HT-29 (cell line): ENCODE measurements at regions not wholly inside any gene's neighbourhood (a gene's known extent, or its start where the extent isn't known, plus 50 kb on each side); places are given as distances from the start of the nearest gene placed in this dataset.
A peak's percentile ranks its signal among the peaks of the same experiment; 100 is the strongest.

ENCODE experiments used
- DNase-seq: peaks from one replicate; pipeline ENCODE4 v3.0.0-alpha.2; 2015; ENCODE audit warnings: low spot score

GRCh38 chr2:6068429-6068828, 376.2 kb downstream of the SOX11 start:
- DNase-seq: no peak

- no peak for DNase-seq
Observed at GRCh38 chr2:6069381-6069780, 377.2 kb downstream of the SOX11 start.

GRCh38 chr2:6071519-6071918, 379.3 kb downstream of the SOX11 start:
- no peak for DNase-seq

GRCh38 chr2:6072276-6072675, 380.1 kb downstream of the SOX11 start:
- no peak for DNase-seq

- DNase-seq: no peak
Observed at GRCh38 chr2:6072768-6073167, 380.6 kb downstream of the SOX11 start.

GRCh38 chr2:6073191-6074088, 381.3 kb downstream of the SOX11 start:
- DNase-seq: no peak

- DNase-seq: no peak
Observed at GRCh38 chr2:6074089-6074643, 382.0 kb downstream of the SOX11 start.

- DNase-seq: no peak
Observed at GRCh38 chr2:6077585-6077984, 385.4 kb downstream of the SOX11 start.

GRCh38 chr2:6078414-6078813, 386.2 kb downstream of the SOX11 start:
- DNase-seq: no peak

- DNase-seq: no peak
Observed at GRCh38 chr2:6079405-6079804, 387.2 kb downstream of the SOX11 start.

GRCh38 chr2:6080932-6081753, 389.0 kb downstream of the SOX11 start:
- no peak for DNase-seq

- DNase-seq: no peak
Observed at GRCh38 chr2:6081955-6082624, 389.9 kb downstream of the SOX11 start.

- DNase-seq: no peak
Observed at GRCh38 chr2:6082625-6083018, 390.4 kb downstream of the SOX11 start.

GRCh38 chr2:6083136-6083535, 391.0 kb downstream of the SOX11 start:
- DNase-seq: no peak

- no peak for DNase-seq
Observed at GRCh38 chr2:6089474-6089873, 397.3 kb downstream of the SOX11 start.

GRCh38 chr2:6103372-6103771, 411.2 kb downstream of the SOX11 start:
- DNase-seq: no peak

- peak; percentile 38 for DNase-seq
Observed at GRCh38 chr2:6103949-6104348, 411.8 kb downstream of the SOX11 start.

GRCh38 chr2:6107290-6107689, 415.1 kb downstream of the SOX11 start:
- no peak for DNase-seq

- no peak for DNase-seq
Observed at GRCh38 chr2:6109831-6110230, 417.6 kb downstream of the SOX11 start.

GRCh38 chr2:6111781-6112261, 419.6 kb downstream of the SOX11 start:
- no peak for DNase-seq

- DNase-seq: no peak
Observed at GRCh38 chr2:6113786-6114185, 421.6 kb downstream of the SOX11 start.

- DNase-seq: no peak
Observed at GRCh38 chr2:6127718-6128117, 435.5 kb downstream of the SOX11 start.
